GM18868 (cell line): ENCODE measurements at regions not wholly inside any gene's neighbourhood (a gene's known extent, or its start where the extent isn't known, plus 50 kb on each side); places are given as distances from the start of the nearest gene placed in this dataset.
"Not testable (repeated sequence)": the region's sequence is repeated elsewhere in the genome, so short reads cannot be mapped to it uniquely, and the experiment has no call there.

ENCODE experiments used
- ATAC-seq: cut with Tn5 transposase; IDR thresholded peaks from one replicate; pipeline ENCODE4 v1.9.1; 2021; ENCODE audit warnings: mild to moderate bottlenecking, moderate library complexity; ENCODE audit not compliant: unreplicated experiment

DNA sequence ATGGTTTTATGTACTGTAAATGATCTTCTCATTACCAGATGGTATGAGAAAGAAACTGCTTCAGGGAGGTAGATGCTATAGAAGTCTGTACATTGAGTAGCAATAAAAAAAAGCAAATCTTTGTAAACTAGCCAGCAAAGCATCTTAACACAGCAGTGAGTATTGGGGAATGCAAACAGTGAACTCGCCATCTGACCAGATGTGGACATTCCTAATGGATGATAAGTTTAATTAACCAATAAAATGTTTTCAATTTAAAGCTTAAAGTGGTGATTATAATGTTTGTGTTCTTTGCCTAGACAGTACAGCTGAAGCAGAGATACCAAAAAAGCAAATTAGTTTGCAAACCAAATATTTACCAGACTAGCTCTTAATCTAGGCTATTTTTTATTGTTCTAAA lies 1144.2 kb downstream of the FAT4 start:
- ATAC-seq, result no peak

DNA sequence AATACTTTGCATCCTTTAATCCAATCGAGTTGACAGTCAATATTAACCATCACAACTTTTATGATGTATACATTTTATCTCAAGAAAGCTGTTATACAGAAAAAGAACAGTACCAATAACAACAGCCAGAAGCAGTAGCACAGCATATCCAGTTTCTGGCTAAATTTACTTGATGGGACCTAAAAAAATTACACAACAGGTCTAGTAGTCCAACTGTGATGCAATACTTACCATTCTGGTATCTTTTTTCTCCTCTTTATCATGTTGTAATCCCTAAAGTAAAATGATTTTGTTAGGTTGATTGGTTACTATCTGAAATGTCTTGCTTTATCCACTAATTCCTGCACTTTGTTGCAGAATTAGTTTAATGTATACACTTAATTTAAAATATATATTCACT lies 1150.6 kb downstream of the FAT4 start:
- ATAC-seq, result no peak

DNA sequence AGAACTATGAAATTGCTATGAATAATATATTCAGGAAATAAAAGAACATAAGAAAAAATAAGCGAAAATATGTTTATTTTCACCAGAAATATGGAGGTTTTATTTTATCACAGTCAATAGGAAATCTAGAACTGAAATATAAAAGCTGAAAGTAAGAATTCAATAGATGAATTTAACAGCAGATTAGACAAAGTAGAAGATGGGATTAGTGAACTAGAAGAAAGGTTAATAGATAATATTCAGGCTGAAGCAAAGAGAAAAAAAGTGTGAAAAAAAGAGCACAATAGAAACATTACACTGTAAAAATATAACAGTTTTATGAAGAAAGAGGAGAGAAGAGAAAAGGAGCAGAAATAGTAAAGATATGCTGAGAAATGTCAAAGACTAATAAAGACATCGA lies 1152.1 kb downstream of the FAT4 start:
- ATAC-seq, result no peak

DNA sequence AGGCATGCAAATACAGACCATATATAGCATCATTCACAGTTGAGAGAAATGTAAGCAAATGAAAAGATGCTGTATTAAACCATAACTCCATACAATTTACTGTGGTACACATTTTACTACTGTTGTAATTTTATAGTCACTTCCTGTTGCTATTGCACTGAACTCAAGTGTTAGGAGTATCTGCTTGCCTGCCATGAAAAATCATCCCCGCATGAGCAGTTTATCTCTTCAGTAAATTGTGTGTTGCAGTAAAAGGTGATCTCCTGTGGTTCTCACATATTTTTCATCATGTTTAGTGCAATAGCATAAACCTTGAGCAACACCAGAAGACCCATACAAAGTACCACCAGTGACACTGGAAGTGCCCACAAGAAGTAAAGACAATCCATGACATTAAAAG lies 1153.4 kb downstream of the FAT4 start:
- no peak for ATAC-seq

DNA sequence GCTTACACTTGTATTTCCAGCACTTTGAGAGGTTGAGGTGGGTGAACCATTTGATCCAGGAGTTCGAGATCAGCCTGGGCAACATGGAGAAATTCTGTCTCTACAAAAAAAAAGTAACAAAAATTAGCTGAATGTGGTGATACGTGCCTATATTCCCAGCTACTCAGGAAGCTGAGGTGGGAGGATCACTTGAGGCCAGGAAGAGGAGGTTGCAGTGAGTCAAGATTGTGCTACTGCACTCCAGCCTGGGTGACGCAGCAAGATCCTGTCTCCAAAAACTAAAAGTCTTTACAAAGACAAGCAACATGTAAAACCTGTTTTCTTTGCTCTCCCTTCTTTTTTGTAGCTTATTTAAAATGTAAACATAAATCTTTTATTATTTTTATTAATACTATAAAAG lies 1156.1 kb downstream of the FAT4 start:
- ATAC-seq, result no peak

DNA sequence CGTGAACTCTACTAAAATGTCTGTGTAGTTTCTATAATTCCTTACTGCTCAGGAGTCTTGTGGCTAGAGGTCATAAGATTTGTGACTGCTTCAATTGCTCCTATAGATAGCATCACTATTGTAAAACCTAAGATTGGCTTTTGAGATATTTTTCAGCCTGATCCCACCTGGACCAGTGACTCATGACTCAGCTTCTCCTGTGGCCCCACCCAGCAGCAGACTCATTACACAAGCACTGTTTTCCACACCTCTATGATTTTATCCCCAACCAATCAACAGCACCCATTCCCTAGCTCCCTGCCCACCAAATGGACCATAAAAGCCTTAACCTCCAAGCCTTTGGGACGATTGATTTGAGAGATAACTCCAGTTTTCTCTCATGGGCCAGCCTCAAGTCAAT lies 1157.0 kb upstream of the INTU start:
- no peak for ATAC-seq

DNA sequence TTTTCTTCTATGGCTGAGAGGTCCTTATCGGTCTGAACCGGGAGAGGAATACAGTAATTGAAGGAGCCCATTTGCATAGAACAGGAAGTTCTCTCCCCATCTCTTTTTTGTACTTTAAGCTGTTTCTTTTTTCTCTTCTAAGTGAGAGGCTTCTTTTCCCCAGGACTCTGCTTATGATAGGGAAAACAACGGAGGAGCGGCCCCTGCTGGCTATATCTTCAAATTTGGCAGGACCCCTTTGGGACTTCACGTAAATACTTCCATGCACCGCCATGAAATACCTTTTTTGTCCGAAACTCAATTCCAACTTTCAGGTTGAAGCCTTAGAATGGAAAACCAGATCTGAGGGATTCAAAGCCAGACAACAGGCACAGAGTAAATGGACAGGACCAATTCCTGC lies 1153.0 kb upstream of the INTU start:
- ATAC-seq, result no peak

DNA sequence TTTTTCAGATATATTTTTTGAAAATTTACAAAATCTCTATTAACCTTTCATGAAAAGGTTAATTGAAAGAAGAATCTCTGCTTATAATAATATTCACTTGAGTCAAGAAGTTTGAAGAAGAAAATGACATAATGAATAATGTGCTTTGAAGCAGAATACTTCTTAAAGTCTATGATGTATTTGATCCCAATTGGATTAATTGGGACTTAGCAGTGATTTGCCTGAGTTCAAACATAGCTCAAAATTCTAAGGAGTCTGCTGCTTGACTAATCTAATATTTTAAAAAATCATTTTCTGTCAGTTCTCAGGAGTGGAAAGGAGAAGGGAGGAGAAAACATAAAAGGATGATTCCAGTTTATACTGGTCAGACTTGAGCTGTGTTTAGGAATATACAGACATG lies 1150.4 kb upstream of the INTU start:
- no peak for ATAC-seq

DNA sequence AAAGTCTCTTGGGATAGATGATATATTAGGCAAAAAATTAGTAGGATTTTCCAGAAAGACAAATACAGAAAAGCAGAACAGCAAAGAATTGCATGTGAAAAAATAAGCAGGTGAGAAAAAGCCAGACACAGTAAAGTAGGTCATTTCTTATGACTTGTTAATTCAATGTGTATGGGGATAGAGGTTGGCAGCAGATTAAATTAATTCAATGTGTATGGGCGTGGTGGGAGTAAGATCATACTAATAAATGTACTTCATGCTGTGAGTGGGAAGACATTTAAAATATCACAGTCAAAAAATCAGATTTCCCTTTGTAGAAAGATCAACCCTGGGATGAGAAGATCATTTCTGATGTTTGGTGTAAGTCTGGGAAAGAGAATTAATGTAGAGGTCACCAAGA lies 1146.4 kb upstream of the INTU start:
- ATAC-seq, result no peak

DNA sequence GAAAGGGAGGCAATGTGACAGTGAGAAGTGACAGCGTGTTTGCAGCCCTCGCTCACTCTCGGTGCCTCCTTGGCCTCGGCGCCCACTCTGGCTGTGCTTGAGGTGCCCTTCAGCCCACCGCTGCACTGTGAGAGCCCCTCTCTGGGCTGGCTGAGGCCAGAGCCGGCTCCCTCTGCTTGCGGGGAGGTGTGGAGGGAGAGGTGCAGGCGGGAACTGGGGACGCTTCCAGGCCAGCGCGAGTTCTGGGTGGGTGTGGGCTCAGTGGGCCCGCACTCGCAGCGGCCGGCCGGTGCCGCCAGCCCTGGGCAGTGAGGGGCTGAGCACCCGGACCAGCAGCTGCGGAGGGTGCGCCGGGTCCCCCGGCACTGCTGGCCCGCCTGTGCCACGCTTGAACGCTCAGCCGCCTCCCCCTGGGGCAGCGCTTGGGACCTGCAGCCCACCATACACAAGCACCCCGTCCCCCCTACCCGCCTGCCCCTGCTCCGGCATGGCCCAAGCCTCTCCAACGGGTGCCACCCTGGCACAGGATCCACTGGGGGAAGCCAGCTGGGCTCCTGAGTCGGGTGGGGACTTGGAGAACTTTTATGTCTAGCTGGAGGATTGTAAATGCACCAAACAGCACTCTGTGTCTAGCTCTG lies 1142.8 kb upstream of the INTU start:
- no peak for ATAC-seq

DNA sequence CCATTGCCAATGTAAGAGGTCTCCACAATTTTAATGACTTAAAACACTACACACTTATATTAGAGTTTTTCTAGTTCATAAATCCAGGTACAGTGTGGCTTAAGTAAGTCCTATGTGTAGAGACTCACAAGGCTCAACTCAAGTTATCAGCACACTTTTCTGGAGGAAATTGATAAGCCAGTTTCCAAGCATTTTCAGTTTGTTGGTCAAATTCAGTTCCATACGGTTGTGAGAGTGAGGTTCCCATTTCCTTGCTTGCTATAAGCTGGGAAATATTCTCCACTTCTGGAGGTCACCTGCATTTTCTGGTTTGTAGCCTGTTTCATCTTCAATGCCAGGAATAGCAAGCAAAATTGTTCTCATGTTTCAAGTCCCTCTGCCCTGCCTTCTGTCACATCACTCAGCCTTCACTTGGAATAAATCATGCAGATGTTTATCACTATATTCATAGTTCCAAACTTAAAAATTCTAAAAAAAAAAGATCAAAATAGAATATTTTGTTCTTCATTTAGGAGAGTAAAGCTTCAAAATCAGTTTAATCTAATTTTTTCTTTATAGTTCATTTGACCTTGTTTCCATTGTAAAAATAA lies 1137.5 kb upstream of the INTU start:
- ATAC-seq, result no peak

DNA sequence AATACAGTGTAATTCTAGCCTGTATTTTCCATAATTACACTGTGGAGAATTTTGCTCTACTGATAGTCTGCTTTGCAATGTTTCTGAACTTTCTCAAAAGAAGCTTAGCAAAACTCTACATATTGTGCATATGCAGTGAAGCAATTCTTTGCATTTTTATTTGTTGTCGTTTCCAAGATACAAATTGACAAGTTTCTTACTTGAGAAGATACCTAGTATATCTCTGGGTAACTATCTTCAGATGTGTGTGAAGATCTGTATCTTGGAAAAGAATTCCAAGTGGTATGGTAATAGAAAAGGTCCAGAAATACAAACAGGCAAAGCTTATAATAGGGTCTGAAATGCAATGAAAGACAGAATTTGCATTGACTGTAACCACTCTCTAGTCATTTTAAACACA lies 1119.8 kb upstream of the INTU start:
- ATAC-seq, result no peak

DNA sequence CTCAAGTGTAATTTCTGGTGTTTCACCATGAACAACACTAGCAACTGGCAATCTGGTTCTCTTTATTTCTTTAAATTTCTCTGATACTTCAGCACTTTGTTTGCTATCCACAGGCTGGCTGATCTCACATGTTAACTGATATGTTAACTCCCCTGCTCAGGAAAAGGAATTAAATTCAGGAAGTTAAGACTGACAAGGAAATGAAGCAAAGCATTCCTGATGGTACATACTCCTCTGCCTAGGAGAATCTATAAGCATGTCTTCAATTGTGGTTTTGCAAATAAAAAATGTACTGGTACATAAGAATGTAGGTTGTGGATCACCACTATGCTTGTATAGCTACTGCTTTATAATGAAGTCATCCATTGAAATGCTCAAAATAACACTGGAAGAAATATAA lies 1119.2 kb upstream of the INTU start:
- ATAC-seq, result no peak

DNA sequence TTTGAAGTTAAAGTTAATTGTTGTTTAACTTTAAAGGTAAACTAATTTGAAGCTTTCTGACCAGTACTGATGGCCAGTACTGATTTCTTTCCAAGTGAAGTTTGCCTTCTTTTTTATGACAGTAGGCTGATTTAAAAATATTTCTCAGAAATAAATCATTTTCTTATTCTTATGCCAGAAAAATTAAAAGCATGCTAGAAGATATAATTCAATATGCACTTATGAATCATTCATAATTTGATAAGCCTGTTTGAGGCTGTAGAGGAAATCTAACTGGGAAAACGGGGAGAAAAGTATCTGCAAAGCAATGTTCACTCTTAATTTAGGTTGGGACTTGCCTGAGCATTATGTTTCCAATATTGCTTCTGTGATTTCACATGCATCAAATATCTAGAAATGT lies 1112.0 kb upstream of the INTU start:
- ATAC-seq, result no peak

DNA sequence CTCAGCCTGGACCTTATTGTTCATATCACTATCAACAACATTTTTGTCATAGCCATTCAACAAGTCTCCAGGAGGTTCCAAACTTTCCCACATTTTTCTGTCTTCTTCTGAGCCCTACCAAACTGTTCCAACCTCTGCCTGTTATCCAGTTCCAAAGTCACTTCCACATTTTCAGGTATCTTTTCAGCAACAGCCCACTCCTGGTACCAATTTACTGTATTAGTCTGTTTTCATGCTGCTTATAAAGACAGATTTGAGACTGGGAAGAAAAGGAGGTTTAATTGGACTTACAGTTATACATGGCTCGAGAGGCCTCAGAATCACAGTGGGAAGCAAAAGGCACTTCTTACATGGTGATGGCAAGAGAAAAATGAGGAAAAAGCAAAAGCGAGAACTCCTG lies 1107.4 kb upstream of the INTU start:
- ATAC-seq, result not testable (repeated sequence)

DNA sequence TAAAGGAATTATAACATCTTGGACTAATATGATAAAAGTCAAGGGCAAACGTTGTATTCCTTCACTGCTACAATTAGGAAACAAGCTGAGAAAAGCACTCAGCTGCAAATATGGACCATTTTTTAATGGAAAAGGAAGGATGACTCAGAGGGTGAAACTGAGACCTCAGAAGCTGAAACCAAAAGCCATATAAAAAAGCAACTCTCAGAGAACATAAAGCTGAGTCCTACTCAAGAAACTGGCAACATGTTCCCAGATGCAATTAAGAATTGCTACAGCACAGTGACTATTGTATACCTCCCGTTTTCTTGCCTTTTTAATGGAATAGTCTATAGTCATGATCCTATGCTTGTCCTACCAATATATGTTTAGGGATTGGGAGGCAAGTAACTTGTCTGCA lies 1106.4 kb upstream of the INTU start:
- ATAC-seq, result no peak

DNA sequence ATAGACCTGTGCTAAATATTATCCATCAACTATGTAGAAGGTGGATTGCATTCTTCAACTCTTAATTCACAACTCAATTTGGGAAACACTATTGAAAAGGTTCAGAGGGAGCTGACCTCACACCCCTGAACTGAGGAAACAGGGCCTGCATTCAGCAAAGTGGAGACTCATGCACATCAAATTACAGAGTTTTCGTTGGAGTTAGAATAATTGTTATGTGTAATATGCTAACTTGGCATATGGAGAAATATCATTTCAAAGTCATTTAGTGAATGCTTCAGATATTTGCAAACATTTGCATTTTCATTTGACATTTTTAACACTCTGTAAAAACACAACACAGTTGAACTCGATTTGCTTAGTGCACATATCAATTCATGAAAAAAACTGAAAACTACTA lies 1102.8 kb upstream of the INTU start:
- ATAC-seq, result no peak

DNA sequence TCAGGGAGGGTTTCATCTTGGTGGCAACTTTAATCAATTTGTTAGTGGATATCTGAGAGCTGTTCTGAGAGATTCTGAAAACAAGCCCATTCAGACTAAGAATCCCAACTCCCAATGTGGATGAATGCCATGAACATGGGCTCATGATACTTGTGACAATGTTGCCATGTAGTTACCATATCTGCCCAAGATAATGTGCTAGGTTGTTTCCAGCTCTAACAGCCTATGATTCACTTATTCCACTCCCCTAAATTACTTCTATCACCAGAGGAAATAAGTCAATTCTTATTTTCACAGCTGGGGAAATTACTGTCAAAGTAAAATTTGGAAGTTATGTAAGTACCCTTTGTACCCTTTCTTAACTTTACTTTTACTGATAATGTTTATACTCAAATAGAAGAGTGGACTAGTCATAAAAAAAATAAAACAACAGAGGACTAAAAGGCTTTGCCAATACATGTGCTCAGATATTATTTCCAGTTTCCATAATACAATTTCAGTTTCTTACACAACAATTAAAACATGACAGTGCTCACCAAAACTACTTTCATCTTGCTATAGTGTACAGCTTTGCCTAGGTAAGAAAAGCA lies 1101.7 kb upstream of the INTU start:
- no peak for ATAC-seq

DNA sequence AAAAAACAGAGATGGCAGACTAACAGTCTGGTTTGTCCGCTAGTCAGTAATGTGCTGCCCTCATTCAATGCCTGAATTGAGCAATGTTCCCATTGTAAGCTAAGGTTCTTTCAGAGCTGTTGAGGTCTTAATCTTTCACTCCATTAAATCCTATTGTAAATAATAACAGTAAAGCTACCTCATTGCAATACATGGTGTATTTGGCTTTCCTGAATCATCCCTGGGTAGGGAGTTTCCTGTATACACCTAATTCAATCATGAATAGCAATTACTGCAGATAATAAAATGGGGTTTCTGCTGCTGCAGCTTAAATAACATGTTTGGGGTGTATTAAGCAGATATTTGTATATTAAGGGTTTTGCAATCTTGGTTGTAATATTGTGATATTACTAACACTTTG lies 1100.2 kb upstream of the INTU start:
- ATAC-seq, result no peak

DNA sequence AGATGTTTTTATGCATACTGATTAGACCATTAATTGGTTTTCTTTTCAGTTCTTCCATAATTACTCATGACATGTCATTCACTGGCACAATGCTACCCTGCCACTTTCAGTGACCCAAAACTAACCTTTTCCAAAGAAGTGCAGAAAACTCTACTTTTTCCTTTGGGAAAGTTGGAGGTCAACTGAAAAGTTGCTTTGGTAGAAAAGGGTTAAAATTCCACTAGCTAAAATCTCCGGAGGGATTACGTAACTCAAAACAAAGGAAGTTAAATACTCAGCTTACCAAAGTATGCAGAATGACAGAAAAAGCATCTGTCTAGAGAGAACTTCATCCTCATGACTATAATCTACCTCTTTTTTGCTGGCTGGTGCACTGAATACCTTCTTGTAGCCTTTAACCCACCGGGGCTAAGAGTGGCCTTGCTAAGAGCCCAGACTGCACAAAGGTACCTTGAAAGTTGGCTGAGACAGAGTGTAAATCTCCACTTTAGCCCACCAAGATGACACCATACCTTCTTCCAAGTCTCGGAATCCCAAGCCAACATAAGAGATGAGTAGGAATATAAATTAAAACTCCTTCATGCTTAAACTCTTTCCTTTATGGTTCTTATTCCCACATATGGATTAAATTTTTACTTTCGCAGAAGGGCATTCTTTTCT lies 1099.5 kb upstream of the INTU start:
- no peak for ATAC-seq

DNA sequence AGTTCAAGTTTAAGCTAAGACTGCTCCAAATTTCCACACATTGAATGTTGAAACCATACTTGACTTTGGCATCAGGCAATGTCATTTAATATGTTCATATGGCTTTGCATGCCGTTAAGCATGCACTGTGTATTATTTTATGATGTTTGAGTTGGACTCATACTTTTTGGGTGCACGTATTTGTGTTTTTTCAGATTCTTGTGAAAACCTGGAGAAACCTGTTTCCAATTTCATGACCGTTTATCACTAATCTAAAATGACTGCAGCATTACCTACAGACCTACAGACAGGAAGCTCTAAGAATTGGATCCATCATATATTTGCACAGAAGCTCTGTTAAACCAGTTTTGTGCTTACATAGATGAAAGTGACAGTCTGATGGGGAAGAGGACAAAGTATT lies 1093.0 kb upstream of the INTU start:
- ATAC-seq, result no peak

DNA sequence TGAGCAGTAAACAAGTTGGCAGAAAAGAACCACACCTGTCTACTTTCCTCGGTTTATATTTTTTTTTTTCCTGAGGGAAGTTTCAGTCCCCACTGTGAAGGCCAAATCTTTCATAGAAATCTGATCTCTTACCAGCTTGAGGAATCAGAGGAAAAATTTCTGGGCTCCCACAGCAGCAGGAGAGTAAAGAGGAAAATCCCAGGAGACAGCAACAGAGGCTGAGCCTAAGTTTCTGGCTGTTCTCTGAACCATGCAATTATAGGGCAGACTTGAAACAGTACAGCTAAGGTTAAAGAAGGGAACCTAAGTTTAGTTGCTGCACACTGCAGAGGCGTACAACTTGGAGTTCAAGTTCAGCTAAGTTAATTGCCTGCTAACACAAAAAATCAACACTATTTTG lies 1090.9 kb upstream of the INTU start:
- no peak for ATAC-seq
